DMS 273 treated with DMSO at 0.1 percent for 48 hours (cell line): ENCODE measurements at regions not wholly inside any gene's neighbourhood (a gene's known extent, or its start where the extent isn't known, plus 50 kb on each side); places are given as distances from the start of the nearest gene placed in this dataset.
"Not testable (repeated sequence)": the region's sequence is repeated elsewhere in the genome, so short reads cannot be mapped to it uniquely, and the experiment has no call there.

Experiments
- DNase-seq: peaks from one replicate; lab custom pipeline; 2025; lab: John Stamatoyannopoulos, UW

- no peak for DNase-seq
Measured at GRCh38 chr19:30817197-30817596, 445.0 kb downstream of the ZNF536 start.

- DNase-seq = no peak
Measured at GRCh38 chr19:30815889-30816580, 443.9 kb downstream of the ZNF536 start.

- DNase-seq = no peak
Measured at GRCh38 chr19:30812099-30812678, 440.0 kb downstream of the ZNF536 start.

- no peak for DNase-seq
Measured at GRCh38 chr19:30811397-30812098, 439.4 kb downstream of the ZNF536 start.

- DNase-seq = no peak
Measured at GRCh38 chr19:30810726-30811125, 438.5 kb downstream of the ZNF536 start.

- no peak for DNase-seq
Measured at GRCh38 chr19:30807278-30807677, 435.1 kb downstream of the ZNF536 start.

- DNase-seq = no peak
Measured at GRCh38 chr19:30806311-30806710, 434.1 kb downstream of the ZNF536 start.

GRCh38 chr19:30804751-30805150 is 432.6 kb downstream of the ZNF536 start:
- DNase-seq = peak; percentile 1

GRCh38 chr19:30804333-30804732 is 432.1 kb downstream of the ZNF536 start:
- not testable (repeated sequence) for DNase-seq

GRCh38 chr19:30802424-30803013 is 430.3 kb downstream of the ZNF536 start:
- DNase-seq = no peak

- DNase-seq = no peak
Measured at GRCh38 chr19:30799865-30800755, 427.9 kb downstream of the ZNF536 start.

GRCh38 chr19:30795727-30796126 is 423.5 kb downstream of the ZNF536 start:
- DNase-seq = no peak

- DNase-seq = no peak
Measured at GRCh38 chr19:30792561-30793505, 420.6 kb downstream of the ZNF536 start.

GRCh38 chr19:30791088-30791487 is 418.9 kb downstream of the ZNF536 start:
- DNase-seq = no peak

GRCh38 chr19:30790056-30790680 is 418.0 kb downstream of the ZNF536 start:
- DNase-seq = no peak

GRCh38 chr19:30788105-30788765 is 416.1 kb downstream of the ZNF536 start:
- DNase-seq = no peak

- DNase-seq = no peak
Measured at GRCh38 chr19:30785458-30786137, 413.4 kb downstream of the ZNF536 start.

- DNase-seq = no peak
Measured at GRCh38 chr19:30784850-30785457, 412.8 kb downstream of the ZNF536 start.

- DNase-seq = no peak
Measured at GRCh38 chr19:30783936-30784335, 411.8 kb downstream of the ZNF536 start.
